LNCaP clone FGC (cell line): ENCODE measurements at regions not wholly inside any gene's neighbourhood (a gene's known extent, or its start where the extent isn't known, plus 50 kb on each side); places are given as distances from the start of the nearest gene placed in this dataset.
A peak's percentile ranks its signal among the peaks of the same experiment; 100 is the strongest.

Source experiments
- DNase-seq: peaks from one replicate; pipeline ENCODE4 v3.0.0-alpha.2; 2011; ENCODE audit warnings: low read depth
- H3K4me3 ChIP-seq: 2 replicates; pipeline ENCODE4 v1.5.1; 2011; ENCODE audit warnings: mild to moderate bottlenecking, low read depth, low read length, control low read depth
- CTCF ChIP-seq: IDR thresholded peaks from 2 replicates; pipeline ENCODE4 v1.5.1; 2012; ENCODE audit warnings: mild to moderate bottlenecking; ENCODE audit not compliant: control insufficient read depth, insufficient read depth; ENCODE audit errors: extremely low read depth

- peak; percentile 21 for DNase-seq
- TF ChIP-seq CTCF, result peak; percentile 95
- no peak overlapping the region for H3K4me3 ChIP-seq
These were observed 420.2 kb upstream of the CHST9 start for GRCh38 chr18:27605107-27605834.

- DNase-seq, result no peak
- no peak for TF ChIP-seq CTCF
- no peak overlapping the region for H3K4me3 ChIP-seq
These were observed 419.5 kb upstream of the CHST9 start for GRCh38 chr18:27604583-27604982.

- no peak overlapping the region for H3K4me3 ChIP-seq
- DNase-seq, result no peak
- no peak for TF ChIP-seq CTCF
These were observed 417.0 kb upstream of the CHST9 start for GRCh38 chr18:27602092-27602491.

GRCh38 chr18:27600245-27600644 is 415.1 kb upstream of the CHST9 start:
- H3K4me3 ChIP-seq, result no peak overlapping the region
- DNase-seq, result no peak
- no peak for TF ChIP-seq CTCF

- peak; percentile 98 for TF ChIP-seq CTCF
- no peak for DNase-seq
These were observed 414.2 kb upstream of the CHST9 start for GRCh38 chr18:27599202-27599829.

GRCh38 chr18:27595113-27595838 is 410.2 kb upstream of the CHST9 start:
- no peak for DNase-seq
- TF ChIP-seq CTCF, result no peak
- no peak overlapping the region for H3K4me3 ChIP-seq

More at GRCh38 chr18:27599202-27599829, 414.2 kb upstream of the CHST9 start:
- H3K4me3 ChIP-seq, result no peak overlapping the region
